ENCODE measurements at regions not wholly inside any gene's neighbourhood (a gene's known extent, or its start where the extent isn't known, plus 50 kb on each side); places are given as distances from the start of the nearest gene placed in this dataset.

DNA sequence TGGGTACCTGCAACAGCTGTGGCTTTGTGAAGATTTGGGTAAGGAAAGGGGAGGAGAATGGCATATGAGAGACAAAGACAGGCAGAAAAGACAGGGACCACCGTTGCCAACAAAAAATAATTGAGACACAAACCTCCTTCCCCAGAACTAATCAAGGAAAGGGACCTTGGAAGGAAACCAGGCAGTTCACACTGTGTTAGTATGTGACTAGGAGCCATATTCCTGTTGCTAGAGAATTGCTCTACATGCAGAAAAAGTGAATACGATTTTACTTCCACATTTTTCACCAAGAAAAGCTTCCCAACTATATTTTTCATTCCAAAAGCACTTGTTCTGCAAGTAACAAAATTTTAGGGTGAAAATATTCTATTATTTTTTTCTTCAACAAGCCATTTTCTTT lies 393.7 kb upstream of the ADAMTS9 start:
- POLR2A ChIA-PET: no interaction called here

GRCh38 chr3:65080432-65080831 lies 392.6 kb upstream of the ADAMTS9 start:
- POLR2A ChIA-PET: no interaction called here

More for the DNA sequence above, 393.7 kb upstream of the ADAMTS9 start:
- Histone ChIP-seq H3K4me1 (ENCODE audit: control insufficient read depth, insufficient read depth, low read length) (no peaks in the 10 kb centered on the region), H3K27ac (ENCODE audit: extremely low read depth, low read depth, low read length) (no peak overlapping the region), H3K4me3 (ENCODE audit: low read depth, low read length) (no peak overlapping the region), H3K9me3 (ENCODE audit: control insufficient read depth, insufficient read depth, low read depth, low read length) (no peaks in the 10 kb centered on the region), H3K36me3 (ENCODE audit: control insufficient read depth in 2 of 2, insufficient read depth in 1 of 2, low read length in 2 of 2) (no peaks in the 10 kb centered on the region)
- CTCF ChIA-PET: no interaction called here
- TF ChIP-seq ZNF391 (tag by site-specific recombination; IDR thresholded peaks at IDR 0.05; ENCODE audit: borderline replicate concordance, low read depth) (no peak), SP7 (tag by site-specific recombination; IDR thresholded peaks at IDR 0.05) (no peak), PBX3 (CRISPR knock-in tag; IDR thresholded peaks at IDR 0.05) (no peak), ZNF362 (tag by site-specific recombination; IDR thresholded peaks at IDR 0.05) (no peak), ZNF621 (tag by site-specific recombination; IDR thresholded peaks at IDR 0.05) (no peak), ZNF785 (tag by site-specific recombination; IDR thresholded peaks at IDR 0.05) (no peak), ZNF555 (tag by site-specific recombination; conservative IDR thresholded peaks at IDR 0.05) (no peak), ZNF335 (tag by site-specific recombination; conservative IDR thresholded peaks at IDR 0.05) (no peak), KLF10 (tag by site-specific recombination; IDR thresholded peaks at IDR 0.05) (no peak), SALL2 (tag by site-specific recombination; IDR thresholded peaks at IDR 0.05; ENCODE audit: borderline replicate concordance) (no peak), ZNF677 (tag by site-specific recombination; IDR thresholded peaks at IDR 0.05) (no peak), ZNF157 (tag by site-specific recombination; IDR thresholded peaks at IDR 0.05) (no peak), ZNF292 (tag by site-specific recombination; IDR thresholded peaks at IDR 0.05; ENCODE audit: borderline replicate concordance, low read depth) (no peak), ZNF433 (tag by site-specific recombination; IDR thresholded peaks at IDR 0.05; ENCODE audit: low read depth) (no peak), ZNF645 (tag by site-specific recombination; IDR thresholded peaks at IDR 0.05) (no peak), GLIS2 (tag by site-specific recombination; IDR thresholded peaks at IDR 0.05) (no peak), HOXA7 (CRISPR knock-in tag; IDR thresholded peaks at IDR 0.05; ENCODE audit: borderline replicate concordance) (no peak), KLF7 (tag by site-specific recombination; IDR thresholded peaks at IDR 0.05; ENCODE audit: borderline replicate concordance) (no peak), TRIM28 (IDR thresholded peaks at IDR 0.05; ENCODE audit: borderline replicate concordance, low read length) (no peak)

GRCh38 chr3:65079560-65079959 lies 391.8 kb upstream of the ADAMTS9 start:
- POLR2A ChIA-PET: no interaction called here
- TF ChIP-seq, protein P1, sequence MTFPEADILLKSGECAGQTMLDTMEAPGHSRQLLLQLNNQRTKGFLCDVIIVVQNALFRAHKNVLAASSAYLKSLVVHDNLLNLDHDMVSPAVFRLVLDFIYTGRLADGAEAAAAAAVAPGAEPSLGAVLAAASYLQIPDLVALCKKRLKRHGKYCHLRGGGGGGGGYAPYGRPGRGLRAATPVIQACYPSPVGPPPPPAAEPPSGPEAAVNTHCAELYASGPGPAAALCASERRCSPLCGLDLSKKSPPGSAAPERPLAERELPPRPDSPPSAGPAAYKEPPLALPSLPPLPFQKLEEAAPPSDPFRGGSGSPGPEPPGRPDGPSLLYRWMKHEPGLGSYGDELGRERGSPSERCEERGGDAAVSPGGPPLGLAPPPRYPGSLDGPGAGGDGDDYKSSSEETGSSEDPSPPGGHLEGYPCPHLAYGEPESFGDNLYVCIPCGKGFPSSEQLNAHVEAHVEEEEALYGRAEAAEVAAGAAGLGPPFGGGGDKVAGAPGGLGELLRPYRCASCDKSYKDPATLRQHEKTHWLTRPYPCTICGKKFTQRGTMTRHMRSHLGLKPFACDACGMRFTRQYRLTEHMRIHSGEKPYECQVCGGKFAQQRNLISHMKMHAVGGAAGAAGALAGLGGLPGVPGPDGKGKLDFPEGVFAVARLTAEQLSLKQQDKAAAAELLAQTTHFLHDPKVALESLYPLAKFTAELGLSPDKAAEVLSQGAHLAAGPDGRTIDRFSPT (tag by site-specific recombination; IDR thresholded peaks at IDR 0.05): no peak
- TF ChIP-seq ZNF404 (tag by site-specific recombination; IDR thresholded peaks at IDR 0.05) (no peak), ZIC2 (tag by site-specific recombination; IDR thresholded peaks at IDR 0.05) (peak; percentile 63), ZBTB26 (tag by site-specific recombination; optimal IDR thresholded peaks at IDR 0.05) (no peak)
- Histone ChIP-seq H3K27ac (ENCODE audit: extremely low read depth, low read depth, low read length) (no peak overlapping the region), H3K4me3 (ENCODE audit: low read depth, low read length) (no peak overlapping the region), H3K4me1 (ENCODE audit: control insufficient read depth, insufficient read depth, low read length) (no peaks in the 10 kb centered on the region), H3K9me3 (ENCODE audit: control insufficient read depth, insufficient read depth, low read depth, low read length) (no peaks in the 10 kb centered on the region), H3K36me3 (ENCODE audit: control insufficient read depth in 2 of 2, insufficient read depth in 1 of 2, low read length in 2 of 2) (no peaks in the 10 kb centered on the region)
- CTCF ChIA-PET: no interaction called here

More at GRCh38 chr3:65080432-65080831, 392.6 kb upstream of the ADAMTS9 start:
- no peaks in the 10 kb centered on the region for H3K4me1 ChIP-seq (ENCODE audit: control insufficient read depth, insufficient read depth, low read length)
- CTCF ChIA-PET: no interaction called here
- no peak for TF ChIP-seq ZNF596 (tag by site-specific recombination; IDR thresholded peaks at IDR 0.05)
- H3K9me3 ChIP-seq (ENCODE audit: control insufficient read depth, insufficient read depth, low read depth, low read length): no peaks in the 10 kb centered on the region
- no peak overlapping the region for H3K27ac ChIP-seq (ENCODE audit: extremely low read depth, low read depth, low read length)
- H3K36me3 ChIP-seq (ENCODE audit: control insufficient read depth in 2 of 2, insufficient read depth in 1 of 2, low read length in 2 of 2): no peaks in the 10 kb centered on the region
- no peak overlapping the region for H3K4me3 ChIP-seq (ENCODE audit: low read depth, low read length)

Data from HEK293 (cell line).